HG02642 (cell line): ENCODE measurements at regions not wholly inside any gene's neighbourhood (a gene's known extent, or its start where the extent isn't known, plus 50 kb on each side); places are given as distances from the start of the nearest gene placed in this dataset.

ENCODE experiments used
- ATAC-seq: cut with Tn5 transposase; IDR thresholded peaks from one replicate; pipeline ENCODE4 v1.9.1; 2021; ENCODE audit warnings: mild to moderate bottlenecking; ENCODE audit not compliant: unreplicated experiment, poor library complexity

GRCh38 chr7:125681508-125681907, 751.9 kb upstream of the POT1 start:
- peak; percentile 60 for ATAC-seq

- no peak for ATAC-seq
Observed at GRCh38 chr7:125678771-125679170, 749.1 kb upstream of the POT1 start.

- ATAC-seq: no peak
Observed at GRCh38 chr7:125675640-125676039, 746.0 kb upstream of the POT1 start.

GRCh38 chr7:125675169-125675568, 745.5 kb upstream of the POT1 start:
- ATAC-seq: no peak

- no peak for ATAC-seq
Observed at GRCh38 chr7:125670926-125671572, 741.4 kb upstream of the POT1 start.

GRCh38 chr7:125668321-125668993, 738.8 kb upstream of the POT1 start:
- no peak for ATAC-seq

- ATAC-seq: no peak
Observed at GRCh38 chr7:125664625-125665024, 735.0 kb upstream of the POT1 start.

GRCh38 chr7:125663961-125664360, 734.3 kb upstream of the POT1 start:
- ATAC-seq: no peak

- ATAC-seq: no peak
Observed at GRCh38 chr7:125661677-125662076, 732.1 kb upstream of the POT1 start.

- no peak for ATAC-seq
Observed at GRCh38 chr7:125661006-125661405, 731.4 kb upstream of the POT1 start.

GRCh38 chr7:125654076-125654475, 724.5 kb upstream of the POT1 start:
- no peak for ATAC-seq

- no peak for ATAC-seq
Observed at GRCh38 chr7:125651823-125652528, 722.4 kb upstream of the POT1 start.

- ATAC-seq: no peak
Observed at GRCh38 chr7:125648543-125648942, 718.9 kb upstream of the POT1 start.

- no peak for ATAC-seq
Observed at GRCh38 chr7:125645770-125646169, 716.1 kb upstream of the POT1 start.

GRCh38 chr7:125644109-125644508, 714.5 kb upstream of the POT1 start:
- no peak for ATAC-seq

GRCh38 chr7:125643302-125643701, 713.7 kb upstream of the POT1 start:
- ATAC-seq: no peak

GRCh38 chr7:125641884-125642283, 712.3 kb upstream of the POT1 start:
- ATAC-seq: no peak

GRCh38 chr7:125636320-125636962, 706.8 kb upstream of the POT1 start:
- no peak for ATAC-seq

GRCh38 chr7:125618516-125618915, 688.9 kb upstream of the POT1 start:
- ATAC-seq: no peak

GRCh38 chr7:125611582-125611981, 682.0 kb upstream of the POT1 start:
- no peak for ATAC-seq

- ATAC-seq: no peak
Observed at GRCh38 chr7:125606671-125607070, 677.0 kb upstream of the POT1 start.
